ENCODE measurements at regions not wholly inside any gene's neighbourhood (a gene's known extent, or its start where the extent isn't known, plus 50 kb on each side); places are given as distances from the start of the nearest gene placed in this dataset.

DNA sequence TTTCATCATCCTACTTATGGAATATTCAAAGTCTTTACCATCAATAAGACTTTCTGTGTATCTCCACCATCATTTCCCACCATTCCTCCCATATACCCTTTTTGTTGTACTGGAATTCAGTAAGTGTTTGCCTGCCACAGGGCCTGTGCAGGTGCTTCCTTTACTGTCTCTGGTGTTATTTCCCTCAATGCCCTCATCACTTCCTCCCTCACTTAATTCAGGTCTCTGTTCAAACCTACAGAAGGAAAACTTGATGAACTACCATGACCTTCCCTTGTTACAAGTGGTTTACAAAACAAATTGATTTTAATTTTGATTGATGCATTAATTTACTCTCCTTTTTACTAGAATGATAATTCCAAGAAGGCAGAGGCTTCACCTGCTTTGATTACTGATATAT is 159.5 kb upstream of the FAT4 start:
- H3K4me3 Mint-ChIP-seq (ENCODE audit: low read depth): no peak overlapping the region
- no peaks in the 10 kb centered on the region for H3K9me3 Mint-ChIP-seq (ENCODE audit: low read depth)
- DNase-seq (ENCODE audit: low spot score, unreplicated experiment): no peak
- no peaks in the 10 kb centered on the region for H3K36me3 Mint-ChIP-seq (ENCODE audit: insufficient read depth)
- H3K27ac Mint-ChIP-seq: no peak overlapping the region
- TF ChIP-seq CTCF (IDR thresholded peaks at IDR 0.05; ENCODE audit: unreplicated experiment): no peak
- no peaks in the 10 kb centered on the region for H3K4me1 Mint-ChIP-seq (ENCODE audit: low read depth)
- no peaks in the 10 kb centered on the region for H3K27me3 Mint-ChIP-seq

DNA sequence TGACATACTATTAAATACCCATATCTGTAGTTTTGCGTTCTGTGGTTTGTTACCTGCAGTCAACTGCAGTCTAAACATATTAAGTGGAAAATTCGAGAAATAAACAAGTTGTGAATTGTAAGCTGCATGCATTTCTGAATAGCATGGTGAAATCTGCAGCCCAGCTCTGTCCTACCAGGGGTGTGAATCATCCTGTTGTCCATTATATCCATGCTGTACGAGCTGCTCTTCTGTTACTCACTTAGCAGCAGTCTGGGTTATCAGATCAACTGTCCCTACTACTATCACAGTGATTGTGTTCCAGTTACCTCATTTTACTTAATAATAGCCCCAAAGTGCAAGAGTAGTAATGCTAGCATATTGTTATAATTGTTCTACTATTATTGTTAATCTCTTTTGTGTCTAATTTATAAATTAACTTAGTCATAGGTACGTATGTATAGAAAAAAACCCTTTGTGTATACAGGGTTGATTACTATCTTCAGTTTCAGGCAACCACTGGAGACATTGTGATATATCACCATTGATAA is 173.7 kb upstream of the FAT4 start:
- Mint-ChIP-seq H3K9me3 (ENCODE audit: low read depth) (no peaks in the 10 kb centered on the region), H3K27ac (no peak overlapping the region), H3K4me3 (ENCODE audit: low read depth) (no peak overlapping the region), H3K4me1 (ENCODE audit: low read depth) (no peaks in the 10 kb centered on the region), H3K27me3 (no peaks in the 10 kb centered on the region), H3K36me3 (ENCODE audit: insufficient read depth) (no peaks in the 10 kb centered on the region)
- TF ChIP-seq CTCF (IDR thresholded peaks at IDR 0.05; ENCODE audit: unreplicated experiment): no peak
- no peak for DNase-seq (ENCODE audit: low spot score, unreplicated experiment)

GRCh38 chr4:125135652-125136051 is 179.1 kb upstream of the FAT4 start:
- Mint-ChIP-seq H3K4me1 (ENCODE audit: low read depth) (no peaks in the 10 kb centered on the region), H3K27me3 (no peaks in the 10 kb centered on the region), H3K9me3 (ENCODE audit: low read depth) (no peaks in the 10 kb centered on the region), H3K4me3 (ENCODE audit: low read depth) (no peak overlapping the region), H3K27ac (no peak overlapping the region), H3K36me3 (ENCODE audit: insufficient read depth) (no peaks in the 10 kb centered on the region)
- no peak for DNase-seq (ENCODE audit: low spot score, unreplicated experiment)
- TF ChIP-seq CTCF (IDR thresholded peaks at IDR 0.05; ENCODE audit: unreplicated experiment): no peak

DNA sequence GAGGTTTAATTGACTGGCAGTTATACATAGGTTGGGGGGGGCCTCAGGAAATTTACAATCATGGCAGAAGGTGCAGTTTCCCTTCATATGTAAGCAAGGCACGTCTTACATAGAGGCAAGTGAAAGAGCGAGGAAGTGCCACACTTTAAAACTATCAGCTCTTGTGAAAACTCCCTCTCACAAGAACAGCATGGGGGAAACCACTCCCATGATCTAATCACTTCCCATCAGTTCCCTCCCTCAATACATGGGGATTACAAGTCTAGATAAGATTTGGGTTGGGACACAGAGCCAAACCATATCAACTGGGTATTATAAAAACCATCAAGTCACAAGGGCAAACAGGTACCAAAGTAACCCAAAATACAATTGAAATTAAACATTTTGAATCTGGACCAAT is 182.0 kb upstream of the FAT4 start:
- TF ChIP-seq CTCF (IDR thresholded peaks at IDR 0.05; ENCODE audit: unreplicated experiment): no peak
- no peaks in the 10 kb centered on the region for H3K36me3 Mint-ChIP-seq (ENCODE audit: insufficient read depth)
- no peaks in the 10 kb centered on the region for H3K27me3 Mint-ChIP-seq
- no peak overlapping the region for H3K27ac Mint-ChIP-seq
- H3K9me3 Mint-ChIP-seq (ENCODE audit: low read depth): no peaks in the 10 kb centered on the region
- H3K4me3 Mint-ChIP-seq (ENCODE audit: low read depth): no peak overlapping the region
- H3K4me1 Mint-ChIP-seq (ENCODE audit: low read depth): no peaks in the 10 kb centered on the region
- no peak for DNase-seq (ENCODE audit: low spot score, unreplicated experiment)

- Mint-ChIP-seq H3K9me3 (ENCODE audit: low read depth) (no peaks in the 10 kb centered on the region), H3K27ac (no peak overlapping the region), H3K4me1 (ENCODE audit: low read depth) (no peaks in the 10 kb centered on the region), H3K36me3 (ENCODE audit: insufficient read depth) (no peaks in the 10 kb centered on the region), H3K27me3 (no peaks in the 10 kb centered on the region), H3K4me3 (ENCODE audit: low read depth) (no peak overlapping the region)
- no peak for TF ChIP-seq CTCF (IDR thresholded peaks at IDR 0.05; ENCODE audit: unreplicated experiment)
- DNase-seq (ENCODE audit: low spot score, unreplicated experiment): no peak
Observed at GRCh38 chr4:125131891-125132680, 182.7 kb upstream of the FAT4 start.
